SK-N-SH (cell line): ENCODE measurements at regions not wholly inside any gene's neighbourhood (a gene's known extent, or its start where the extent isn't known, plus 50 kb on each side); places are given as distances from the start of the nearest gene placed in this dataset.

Source experiments
- CTCF ChIA-PET: fragments of 300-600, 350-600 bp; formaldehyde crosslinking; extraction: SDS; loops from one replicate; lab custom pipeline; 2021; lab: Yijun Ruan, JAX
- POLR2A ChIA-PET: fragments of 350-600 bp; sonication (Branson Sonifier 250); formaldehyde crosslinking; extraction: SDS; loops from one replicate; lab custom pipeline; 2020; ENCODE audit warnings: antibody characterized with exemption, inconsistent platforms; lab: Yijun Ruan, JAX
- DNase-seq: peaks from one replicate; pipeline ENCODE4 v3.0.0; 2012
- H2AFZ ChIP-seq: fragments of 200-600 bp; sonication (generic); 2 replicates; pipeline ENCODE4 v1.8.1; 2016; ENCODE audit warnings: antibody characterized with exemption, mild to moderate bottlenecking, low read depth
- H3F3A ChIP-seq: fragments of 200-600 bp; sonication (generic); replicated peaks from 2 replicates; pipeline ENCODE3; 2016; ENCODE audit warnings: antibody characterized with exemption, mild to moderate bottlenecking; ENCODE audit not compliant: insufficient read depth
- H3K27ac ChIP-seq, 2 experiments: fragments of 200-500 bp in 1 of 2; fragments of 200-600 bp in 1 of 2; sonication (Bioruptor generic) in 1 of 2; sonication (generic), shearing (Covaris generic) in 1 of 2; 2 replicates each; pipeline versions ENCODE4 v1.5.1 to v1.6.1; 2014 to 2016; ENCODE audit warnings: low read depth in 2 of 2, inconsistent platforms in 1 of 2, low read length in 1 of 2, mild to moderate bottlenecking in 1 of 2, mixed read lengths in 1 of 2
- H3K27me3 ChIP-seq: fragments of 200-600 bp; sonication (generic), shearing (Covaris generic); 2 replicates; pipeline ENCODE4 v1.6.1; 2016; ENCODE audit warnings: mixed run types; ENCODE audit not compliant: insufficient read depth
- H3K36me3 ChIP-seq, 2 experiments: fragments of 200-500 bp in 1 of 2; fragments of 200-600 bp in 1 of 2; sonication (Bioruptor generic) in 1 of 2; sonication (generic) in 1 of 2; replicated peaks in 1 of 2; 2 replicates each; pipeline versions ENCODE3 to v1.5.1; 2014 to 2016; ENCODE audit warnings: low read length in 1 of 2, mild to moderate bottlenecking in 1 of 2; ENCODE audit not compliant: insufficient read depth in 2 of 2, control insufficient read depth in 1 of 2
- H3K4me1 ChIP-seq, 2 experiments: fragments of 200-500 bp in 1 of 2; fragments of 200-600 bp in 1 of 2; sonication (Bioruptor generic) in 1 of 2; sonication (generic), shearing (Covaris generic) in 1 of 2; 2 replicates each; pipeline versions ENCODE4 v1.5.1 to v1.6.1; 2014 to 2016; ENCODE audit warnings: low read depth in 1 of 2, low read length in 1 of 2, mixed run types in 1 of 2; ENCODE audit not compliant: insufficient read depth in 2 of 2, control insufficient read depth in 1 of 2
- H3K4me2 ChIP-seq: fragments of 200-600 bp; sonication (generic), shearing (Covaris generic); 2 replicates; pipeline ENCODE4 v1.6.1; 2017; ENCODE audit warnings: mixed run types
- H3K4me3 ChIP-seq, 2 experiments: fragments of 200-500 bp in 1 of 2; fragments of 200-600 bp in 1 of 2; sonication (Bioruptor generic) in 1 of 2; sonication (generic), shearing (Covaris generic) in 1 of 2; 2 replicates each; pipeline versions ENCODE4 v1.5.1 to v1.8.1; 2014 to 2016; ENCODE audit warnings: low read depth in 2 of 2, inconsistent platforms in 1 of 2, low read length in 1 of 2, mild to moderate bottlenecking in 1 of 2, mixed read lengths in 1 of 2, moderate library complexity in 1 of 2
- H3K79me2 ChIP-seq: fragments of 200-600 bp; sonication (generic); 2 replicates; pipeline ENCODE4 v1.8.1; 2017; ENCODE audit warnings: mild to moderate bottlenecking; ENCODE audit not compliant: insufficient read depth
- H3K9ac ChIP-seq: fragments of 200-600 bp; sonication (generic); 2 replicates; pipeline ENCODE4 v1.6.1; 2017; ENCODE audit warnings: mixed run types
- H3K9me2 ChIP-seq: fragments of 200-600 bp; sonication (generic); 2 replicates; pipeline ENCODE4 v1.6.1; 2017; ENCODE audit warnings: mixed run types
- H3K9me3 ChIP-seq: fragments of 200-600 bp; sonication (generic); 2 replicates; pipeline ENCODE4 v1.6.1; 2017; ENCODE audit warnings: mixed run types, mild to moderate bottlenecking, moderate library complexity
- H4K20me1 ChIP-seq: fragments of 200-600 bp; sonication (generic); 2 replicates; pipeline ENCODE4 v1.6.1; 2017; ENCODE audit warnings: mild to moderate bottlenecking, mixed run types; ENCODE audit not compliant: insufficient read depth
- GATA2 ChIP-seq: sonication (generic); formaldehyde crosslinking; IDR thresholded peaks from 2 replicates; pipeline ENCODE4 v1.5.0; 2020; ENCODE audit warnings: mild to moderate bottlenecking, missing genetic modification reagents
- JUND ChIP-seq: IDR thresholded peaks from 2 replicates; pipeline ENCODE4 v1.4.0; 2012
- RAD21 ChIP-seq: IDR thresholded peaks from 2 replicates; pipeline ENCODE4 v1.6.1; 2012; ENCODE audit warnings: mild to moderate bottlenecking, low read length
- RFX5 ChIP-seq: IDR thresholded peaks from 2 replicates; pipeline ENCODE4 v1.6.1; 2012; ENCODE audit warnings: mild to moderate bottlenecking, improper control_type of control experiment, low read length
- SMC3 ChIP-seq: IDR thresholded peaks from 2 replicates; pipeline ENCODE4 v1.6.1; 2012; ENCODE audit warnings: low read depth, low read length, improper control_type of control experiment
- WGBS: methylation state at CpG from one replicate; pipeline ENCODE4 v1.1.6; 2017; ENCODE audit warnings: low lambda C conversion rate; 5-methylcytosine and 5-hydroxymethylcytosine counted together
- TF ChIP-seq, protein P1 (sequence below): IDR thresholded peaks from 2 replicates; pipeline ENCODE4 v1.4.0; 2012; ENCODE audit warnings: low read depth
- TF ChIP-seq, protein P2 (sequence below): IDR thresholded peaks from 2 replicates; pipeline ENCODE4; 2012

DNA sequence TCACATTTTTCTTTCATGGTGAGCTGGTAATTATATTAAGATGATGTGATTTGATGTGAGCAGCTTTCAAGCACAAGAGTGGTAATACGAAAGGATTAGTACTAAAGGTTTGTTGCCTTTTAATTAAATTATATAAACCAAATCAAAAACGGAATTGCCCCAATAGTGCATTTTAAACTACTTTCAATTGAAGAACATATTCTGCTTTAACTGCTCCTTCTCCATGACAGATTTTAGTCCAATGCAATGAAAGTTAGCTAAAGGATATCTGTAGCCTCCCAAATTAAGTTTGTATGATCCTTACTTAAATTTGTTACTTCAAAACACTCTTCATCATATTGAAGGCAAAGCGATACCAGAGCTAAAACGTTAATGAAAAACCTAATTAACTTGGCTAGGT, 447.1 kb upstream of the AMOT start:
- H3K79me2 ChIP-seq: no peaks in the 10 kb centered on the region
- H3K4me1 ChIP-seq: no peaks in the 10 kb centered on the region; a peak in 1 of 4 replicates
- peak; percentile 30; the same call in 1 of the 2 replicates for TF ChIP-seq GATA2 (CRISPR knock-in tag)
- TF ChIP-seq, protein P1, sequence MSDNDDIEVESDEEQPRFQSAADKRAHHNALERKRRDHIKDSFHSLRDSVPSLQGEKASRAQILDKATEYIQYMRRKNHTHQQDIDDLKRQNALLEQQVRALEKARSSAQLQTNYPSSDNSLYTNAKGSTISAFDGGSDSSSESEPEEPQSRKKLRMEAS: no peak
- no peak overlapping the region for H3K4me2 ChIP-seq
- no peaks in the 10 kb centered on the region for H3K9me2 ChIP-seq
- H3K36me3 ChIP-seq: no peaks in the 10 kb centered on the region
- no peak for DNase-seq
- ChIA-PET POLR2A (no interaction called here), CTCF (no interaction called here)
- H3K9ac ChIP-seq: no peak overlapping the region
- H3K4me3 ChIP-seq: no peak overlapping the region
- H3K27me3 ChIP-seq: no peaks in the 10 kb centered on the region
- H3K27ac ChIP-seq: no peak overlapping the region
- H3K9me3 ChIP-seq: no peaks in the 10 kb centered on the region
- 21% methylated on average over 4 of the region's 4 CpGs for WGBS
- no peak overlapping the region for H2AFZ ChIP-seq
- no peaks in the 10 kb centered on the region for H4K20me1 ChIP-seq
- no peaks in the 10 kb centered on the region for H3F3A ChIP-seq

- CTCF ChIA-PET: interaction anchor here (1.0 to 1.5 kb wide), 3 partner anchors 16 to 435 kb away, joined by 3 read pairs; no protein-coding TSS in a partner anchor
- no peak for DNase-seq
- H4K20me1 ChIP-seq: no peaks in the 10 kb centered on the region
- no peaks in the 10 kb centered on the region for H3K79me2 ChIP-seq
- H3K27me3 ChIP-seq: peaks cover 5% of the 10 kb centered on the region; the same call in 1 of the 2 replicates
- no peak for TF ChIP-seq RFX5
- TF ChIP-seq RAD21: 0 out of 2 replicates have a peak, but pooled peaks have one; percentile 14
- POLR2A ChIA-PET: no interaction called here
- no peak overlapping the region for H3K4me2 ChIP-seq
- WGBS: 43% methylated on average over 2 of the region's 2 CpGs
- H2AFZ ChIP-seq: no peak overlapping the region
- H3K9ac ChIP-seq: no peak overlapping the region
- H3F3A ChIP-seq: no peaks in the 10 kb centered on the region
- H3K9me2 ChIP-seq: no peaks in the 10 kb centered on the region
- no peak overlapping the region for H3K4me3 ChIP-seq
- no peaks in the 10 kb centered on the region for H3K9me3 ChIP-seq
- no peaks in the 10 kb centered on the region for H3K36me3 ChIP-seq
- no peak overlapping the region for H3K27ac ChIP-seq
- no peaks in the 10 kb centered on the region; a peak in 1 of 4 replicates for H3K4me1 ChIP-seq
Measured at GRCh38 chrX:113275804-113276203, 435.2 kb upstream of the AMOT start.

DNA sequence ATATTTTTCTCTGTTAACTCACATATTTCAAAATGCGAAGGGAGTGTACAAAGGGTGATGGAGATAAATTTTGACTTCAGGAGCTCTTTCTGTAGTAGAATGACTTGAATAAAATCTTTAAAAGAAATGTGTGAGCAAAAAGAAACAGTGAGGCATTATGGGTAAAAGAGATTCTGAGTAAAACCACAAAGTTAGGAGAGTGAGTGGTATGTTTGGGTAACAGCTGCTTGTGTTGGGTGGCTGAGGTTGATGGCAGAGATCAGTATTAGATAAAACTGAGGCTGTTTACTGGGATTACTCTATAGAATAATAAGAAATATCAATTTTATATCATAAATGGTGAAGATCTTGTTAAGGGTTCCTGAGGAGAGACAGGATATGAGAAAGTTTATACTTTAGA, 434.2 kb upstream of the AMOT start:
- H3K9me3 ChIP-seq: no peaks in the 10 kb centered on the region
- no peak overlapping the region for H2AFZ ChIP-seq
- ChIA-PET CTCF (interaction anchor here (1.5 kb wide), 1 partner anchor 16 kb away, joined by 3 read pairs; no protein-coding TSS in a partner anchor), POLR2A (no interaction called here)
- no peak overlapping the region for H3K9ac ChIP-seq
- no peak for TF ChIP-seq SMC3
- TF ChIP-seq, protein P2, sequence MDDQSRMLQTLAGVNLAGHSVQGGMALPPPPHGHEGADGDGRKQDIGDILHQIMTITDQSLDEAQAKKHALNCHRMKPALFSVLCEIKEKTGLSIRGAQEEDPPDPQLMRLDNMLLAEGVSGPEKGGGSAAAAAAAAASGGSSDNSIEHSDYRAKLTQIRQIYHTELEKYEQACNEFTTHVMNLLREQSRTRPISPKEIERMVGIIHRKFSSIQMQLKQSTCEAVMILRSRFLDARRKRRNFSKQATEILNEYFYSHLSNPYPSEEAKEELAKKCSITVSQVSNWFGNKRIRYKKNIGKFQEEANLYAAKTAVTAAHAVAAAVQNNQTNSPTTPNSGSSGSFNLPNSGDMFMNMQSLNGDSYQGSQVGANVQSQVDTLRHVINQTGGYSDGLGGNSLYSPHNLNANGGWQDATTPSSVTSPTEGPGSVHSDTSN: no peak
- TF ChIP-seq JUND: no peak
- no peak for TF ChIP-seq RAD21
- TF ChIP-seq, protein P1: no peak
- H3K9me2 ChIP-seq: no peaks in the 10 kb centered on the region
- DNase-seq: no peak
- no peak overlapping the region for H3K4me2 ChIP-seq
- H3K79me2 ChIP-seq: no peaks in the 10 kb centered on the region
- H3K4me1 ChIP-seq: no peaks in the 10 kb centered on the region; a peak in 1 of 4 replicates
- no peaks in the 10 kb centered on the region for H4K20me1 ChIP-seq
- no peak overlapping the region for H3K27ac ChIP-seq
- H3F3A ChIP-seq: no peaks in the 10 kb centered on the region
- no peaks in the 10 kb centered on the region for H3K36me3 ChIP-seq
- WGBS: 38% methylated on average over 1 of the region's 1 CpG
- peaks cover 5% of the 10 kb centered on the region; the same call in 1 of the 2 replicates for H3K27me3 ChIP-seq
- H3K4me3 ChIP-seq: no peak overlapping the region
